Activated effector memory CD4-positive, alpha-beta T cell treated with anti-CD3 and anti-CD28 coated beads, Interleukin-2, amount 50 U/mL, for 16 hours (primary cell): ENCODE measurements at regions not wholly inside any gene's neighbourhood (a gene's known extent, or its start where the extent isn't known, plus 50 kb on each side); places are given as distances from the start of the nearest gene placed in this dataset.

ENCODE experiments used
- DNase-seq: peaks from one replicate; pipeline ENCODE4 v3.0.0-alpha.2; 2020

GRCh38 chr21:35933466-35933865 lies 126.9 kb downstream of the SETD4 start:
- no peak for DNase-seq

- no peak for DNase-seq
These were observed 128.0 kb downstream of the SETD4 start for GRCh38 chr21:35932232-35932911.

GRCh38 chr21:35929901-35930300 lies 130.4 kb downstream of the SETD4 start:
- no peak for DNase-seq

- no peak for DNase-seq
These were observed 133.1 kb downstream of the SETD4 start for GRCh38 chr21:35927262-35927661.

- DNase-seq, result no peak
These were observed 134.2 kb downstream of the SETD4 start for GRCh38 chr21:35926003-35926740.

- DNase-seq, result no peak
These were observed 134.8 kb downstream of the SETD4 start for GRCh38 chr21:35925497-35925896.

GRCh38 chr21:35924714-35925301 lies 135.5 kb downstream of the SETD4 start:
- DNase-seq, result no peak

- no peak for DNase-seq
These were observed 136.4 kb downstream of the SETD4 start for GRCh38 chr21:35923971-35924370.

GRCh38 chr21:35922618-35923017 lies 137.7 kb downstream of the SETD4 start:
- no peak for DNase-seq

- DNase-seq, result no peak
These were observed 138.9 kb downstream of the SETD4 start for GRCh38 chr21:35921471-35921870.

GRCh38 chr21:35920436-35920835 lies 139.9 kb downstream of the SETD4 start:
- no peak for DNase-seq

- DNase-seq, result no peak
These were observed 145.3 kb downstream of the SETD4 start for GRCh38 chr21:35915030-35915429.

GRCh38 chr21:35911412-35912191 lies 148.7 kb downstream of the SETD4 start:
- no peak for DNase-seq

- no peak for DNase-seq
These were observed 150.7 kb downstream of the SETD4 start for GRCh38 chr21:35909456-35910223.

- no peak for DNase-seq
These were observed 151.8 kb downstream of the SETD4 start for GRCh38 chr21:35908311-35909078.

GRCh38 chr21:35906586-35906985 lies 153.7 kb downstream of the SETD4 start:
- no peak for DNase-seq

GRCh38 chr21:35905963-35906345 lies 154.4 kb downstream of the SETD4 start:
- no peak for DNase-seq

GRCh38 chr21:35905096-35905962 lies 155.0 kb downstream of the SETD4 start:
- DNase-seq, result no peak

GRCh38 chr21:35900539-35900938 lies 159.8 kb downstream of the SETD4 start:
- DNase-seq, result no peak

GRCh38 chr21:35896060-35896459 lies 164.3 kb downstream of the SETD4 start:
- no peak for DNase-seq

GRCh38 chr21:35895598-35895997 lies 164.7 kb downstream of the SETD4 start:
- no peak for DNase-seq
